Fibroblast of skin of left quadriceps (primary cell): ENCODE measurements at regions not wholly inside any gene's neighbourhood (a gene's known extent, or its start where the extent isn't known, plus 50 kb on each side); places are given as distances from the start of the nearest gene placed in this dataset.
A peak's percentile ranks its signal among the peaks of the same experiment; 100 is the strongest.
"Not testable (repeated sequence)": the region's sequence is repeated elsewhere in the genome, so short reads cannot be mapped to it uniquely, and the experiment has no call there.

Experiments used
- DNase-seq, 2 experiments: peaks; one replicate each; pipeline ENCODE4 v3.0.0-alpha.2; 2013; ENCODE audit warnings: low read depth in 2 of 2

DNA sequence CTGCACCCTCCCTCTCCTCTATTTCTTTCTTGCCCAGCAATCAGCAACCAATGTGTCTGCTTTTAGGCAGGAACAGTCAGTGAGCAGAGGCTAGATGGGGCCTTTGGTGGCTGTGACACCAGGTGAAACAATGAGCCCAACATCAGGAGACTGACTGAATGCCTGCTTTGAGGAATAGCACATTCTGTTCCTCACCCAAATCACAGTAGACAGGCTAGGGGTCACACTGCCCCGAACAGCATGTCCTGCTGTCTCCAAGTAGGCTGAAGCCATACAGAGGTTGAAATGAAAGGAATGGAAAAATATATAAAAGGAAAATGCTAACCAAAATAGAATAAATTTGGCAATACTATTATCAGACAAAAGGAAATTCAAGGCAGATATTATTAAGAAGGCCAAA, 122.5 kb upstream of the GDNF start:
- DNase-seq = no peak

GRCh38 chr5:37957218-37957617, 117.4 kb upstream of the GDNF start:
- no peak for DNase-seq

- DNase-seq = no peak
Observed at GRCh38 chr5:37955748-37956147, 115.9 kb upstream of the GDNF start.

DNA sequence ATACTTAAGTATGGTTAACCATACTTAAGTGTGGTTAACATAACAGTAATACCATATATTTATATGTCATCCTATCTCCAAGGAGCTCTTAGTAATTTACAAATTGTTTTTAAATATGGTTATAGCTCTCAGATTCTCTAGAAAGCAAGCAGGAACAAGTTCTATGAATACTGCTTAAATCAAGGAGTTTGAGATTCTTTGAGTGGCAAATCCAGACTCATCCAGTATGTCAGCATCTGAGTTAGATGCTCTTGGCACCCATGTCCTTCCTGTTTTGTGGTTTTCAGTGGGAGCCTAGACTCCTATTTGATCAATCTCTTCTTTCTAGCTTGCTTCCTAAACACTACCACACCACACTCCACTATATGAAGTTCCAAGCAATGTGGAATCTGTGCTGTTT, 114.7 kb upstream of the GDNF start:
- DNase-seq = no peak

DNA sequence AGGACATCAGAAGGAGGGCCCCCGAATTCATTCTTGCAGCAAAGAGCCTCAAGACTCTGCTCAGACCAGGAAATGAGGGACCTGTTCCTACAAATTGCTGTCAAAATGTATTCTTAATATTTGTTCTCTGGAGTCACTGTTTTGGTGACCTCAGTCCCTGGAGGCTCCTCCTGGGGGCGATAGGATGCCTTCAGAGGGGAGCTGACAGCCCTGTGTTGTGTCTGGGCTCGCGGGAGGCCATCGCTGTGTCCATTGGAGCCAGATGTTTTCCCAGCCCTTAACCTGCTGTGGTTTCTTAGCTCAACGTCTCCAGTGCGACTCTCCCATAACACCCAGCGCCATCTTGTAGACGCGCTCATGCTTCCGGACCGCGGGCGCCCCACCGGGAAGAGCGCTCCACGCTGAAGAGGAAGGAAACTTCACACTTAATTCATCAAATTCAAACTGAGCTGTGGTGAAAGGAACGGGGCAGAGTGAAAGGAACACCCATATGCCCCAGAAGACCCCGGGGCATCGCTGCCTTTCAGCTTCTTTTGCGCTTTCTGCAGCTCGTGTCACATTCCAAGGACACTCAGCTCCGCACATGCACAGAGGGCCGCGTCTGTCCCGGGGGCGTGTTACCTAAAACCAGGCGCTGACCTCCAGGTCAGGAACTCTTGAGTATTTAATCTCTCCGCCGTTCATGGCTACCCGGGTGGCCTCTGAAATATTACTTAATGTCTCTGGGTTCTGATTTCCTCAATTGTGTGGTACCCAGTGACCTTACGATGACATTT, 112.3 kb upstream of the GDNF start:
- no peak for DNase-seq

- no peak for DNase-seq
Observed at GRCh38 chr5:37950436-37950835, 110.6 kb upstream of the GDNF start.

DNA sequence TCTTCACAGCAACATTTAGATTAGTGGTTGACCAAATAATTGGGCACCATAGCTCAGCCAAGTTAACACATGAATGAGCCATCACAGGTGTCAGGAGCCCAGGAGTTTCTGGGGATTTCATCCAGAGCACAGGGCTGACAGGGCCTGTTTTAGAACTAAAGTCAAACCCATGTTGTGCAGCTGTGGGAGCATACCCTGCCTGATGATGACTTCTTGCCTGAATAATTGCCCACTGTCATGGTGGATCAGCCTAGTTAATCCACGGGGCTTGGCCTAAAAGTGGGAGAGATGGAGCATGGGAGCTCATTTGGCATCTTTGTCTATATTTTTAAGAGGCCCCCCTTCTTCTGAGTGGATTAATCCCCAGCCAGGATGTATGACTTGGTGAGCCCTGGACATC, 105.6 kb upstream of the GDNF start:
- no peak for DNase-seq

DNA sequence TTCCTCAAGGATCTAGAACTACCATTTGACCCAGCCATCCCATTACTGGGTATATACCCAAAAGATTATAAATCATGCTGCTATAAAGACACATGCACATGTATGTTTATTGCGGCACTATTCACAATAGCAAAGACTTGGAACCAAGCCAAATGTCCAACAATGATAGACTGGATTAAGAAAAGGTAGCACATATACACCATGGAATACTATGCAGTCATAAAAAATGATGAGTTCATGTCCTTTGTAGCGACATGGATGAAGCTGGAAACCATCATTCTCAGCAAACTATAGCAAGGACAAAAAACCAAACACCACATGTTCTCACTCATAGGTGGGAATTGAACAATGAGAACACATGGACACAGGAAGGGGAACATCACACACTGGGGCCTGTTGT, 103.3 kb upstream of the GDNF start:
- DNase-seq = not testable (repeated sequence)

DNA sequence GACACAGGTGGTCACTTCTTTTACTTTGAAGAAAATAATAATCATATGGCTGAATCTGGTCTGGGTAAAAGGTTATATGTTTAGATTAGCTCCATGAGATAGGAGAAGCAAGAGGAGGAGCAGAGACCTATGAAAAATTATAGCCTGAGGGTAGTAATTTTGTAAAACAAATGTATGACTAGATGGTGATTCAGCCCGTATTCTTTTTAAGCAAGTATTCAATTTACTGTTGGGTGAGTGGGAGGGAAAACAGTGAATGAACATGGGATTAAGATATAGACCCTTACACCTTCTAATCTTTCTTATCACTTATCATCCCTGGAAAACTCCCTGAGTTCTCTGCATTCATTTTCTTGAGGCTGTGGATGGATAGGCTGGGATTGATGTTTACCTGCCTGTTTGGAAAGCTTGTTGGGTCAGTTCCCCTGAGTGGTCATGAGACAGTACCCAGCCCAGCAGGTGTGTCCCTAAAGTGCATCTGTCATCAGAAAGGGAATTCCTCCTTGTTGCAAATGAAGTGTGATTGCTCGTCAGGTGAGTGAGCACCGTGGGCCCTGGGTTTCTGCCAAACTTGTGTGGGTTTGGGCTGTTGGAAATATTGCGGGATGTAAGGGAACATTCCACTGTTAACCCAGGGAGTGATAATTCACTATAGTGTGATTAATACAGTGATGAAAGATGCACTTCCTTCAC, 101.2 kb upstream of the GDNF start:
- DNase-seq = no peak

GRCh38 chr5:37938861-37939260, 99.0 kb upstream of the GDNF start:
- no peak for DNase-seq

- no peak for DNase-seq
Observed at GRCh38 chr5:37938076-37938852, 98.4 kb upstream of the GDNF start.

GRCh38 chr5:37936091-37936490, 96.2 kb upstream of the GDNF start:
- no peak for DNase-seq

DNA sequence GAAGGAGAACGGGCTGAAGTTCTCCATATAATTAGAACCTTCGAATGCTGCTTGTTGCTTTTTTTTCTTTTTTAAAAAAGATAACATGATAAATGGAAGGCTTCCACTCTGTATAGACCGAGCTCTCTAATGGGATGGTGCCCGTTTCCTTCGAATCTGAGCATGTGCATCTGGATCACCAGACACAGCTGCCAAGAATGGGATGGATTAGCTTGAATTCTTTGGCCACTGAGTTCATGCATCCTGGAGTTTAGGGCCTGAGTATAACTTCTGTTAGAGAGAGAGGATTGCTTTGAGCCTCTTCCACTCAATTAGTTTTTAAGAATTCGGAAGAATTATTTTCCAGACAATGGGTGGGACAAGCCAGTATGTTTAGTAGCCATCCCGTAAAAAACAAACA, 93.7 kb upstream of the GDNF start:
- no peak for DNase-seq

GRCh38 chr5:37932450-37932849, 92.6 kb upstream of the GDNF start:
- DNase-seq = no peak

DNA sequence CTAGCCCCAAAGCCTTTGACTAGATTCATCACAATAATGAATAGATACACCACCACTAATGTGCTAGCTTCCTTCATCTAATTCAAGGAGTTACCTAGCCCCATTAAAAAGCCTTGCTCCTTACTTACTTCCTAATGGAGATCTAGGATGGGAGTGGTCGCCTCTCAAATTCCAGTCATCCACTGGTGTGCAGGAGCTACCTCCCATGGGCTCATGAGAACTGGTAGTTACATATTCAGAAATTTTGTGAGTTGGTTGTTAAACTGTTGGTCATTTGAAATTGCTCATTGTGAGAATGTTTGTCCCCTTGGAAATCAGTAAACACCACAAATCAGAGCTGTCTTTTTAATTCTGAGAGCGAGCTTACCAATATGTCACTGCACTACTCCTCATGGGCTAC, 91.7 kb upstream of the GDNF start:
- no peak for DNase-seq

- no peak for DNase-seq
Observed at GRCh38 chr5:37930350-37930749, 90.5 kb upstream of the GDNF start.

DNA sequence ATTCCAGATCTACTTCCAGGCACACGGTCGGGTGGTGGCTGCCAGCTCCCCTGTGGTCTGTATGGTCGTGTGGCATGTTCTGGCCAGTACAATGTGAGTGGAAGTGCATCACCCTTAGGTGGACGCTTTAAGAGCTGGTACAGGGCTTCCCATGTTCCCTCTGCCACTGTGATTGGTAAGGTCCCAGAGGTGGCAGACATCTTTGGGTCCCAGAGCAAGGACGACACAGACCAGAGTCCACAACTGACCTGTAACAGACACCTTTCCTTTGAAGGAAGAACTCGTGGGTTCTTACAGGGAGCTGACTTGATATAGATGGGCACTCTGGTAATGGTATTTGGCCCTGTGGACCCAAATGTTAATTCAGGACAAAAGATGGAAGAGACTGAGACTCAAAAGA, 90.0 kb upstream of the GDNF start:
- no peak for DNase-seq

DNA sequence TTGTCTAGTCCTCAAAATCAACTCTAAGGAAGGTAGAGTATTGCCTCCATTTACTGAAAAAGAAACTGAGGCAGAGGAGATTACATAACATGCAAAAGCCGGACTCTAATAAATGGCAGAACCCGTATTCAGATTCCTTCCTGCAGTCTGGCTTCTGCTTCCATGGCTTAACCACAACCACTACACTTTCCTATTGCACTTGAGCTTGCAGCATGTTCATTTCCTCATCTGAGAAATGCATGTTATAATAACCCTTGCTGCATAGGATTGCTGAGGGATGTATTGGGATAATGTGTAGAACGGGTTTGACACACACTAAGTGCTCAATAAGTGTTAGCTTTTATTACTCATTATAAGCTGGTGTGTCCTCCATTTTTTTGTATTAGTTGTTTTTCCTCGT, 87.9 kb upstream of the GDNF start:
- DNase-seq = not testable (repeated sequence)

GRCh38 chr5:37926732-37927131, 86.9 kb upstream of the GDNF start:
- peak in 1 of 2 experiments; percentile 1 for DNase-seq

GRCh38 chr5:37921452-37921851, 81.6 kb upstream of the GDNF start:
- DNase-seq = no peak

GRCh38 chr5:37918424-37918823, 78.6 kb upstream of the GDNF start:
- peak; percentile 14 to 15 for DNase-seq

- DNase-seq = no peak
Observed at GRCh38 chr5:37916525-37916924, 76.7 kb upstream of the GDNF start.
